ENCODE measurements at regions not wholly inside any gene's neighbourhood (a gene's known extent, or its start where the extent isn't known, plus 50 kb on each side); places are given as distances from the start of the nearest gene placed in this dataset.

DNA sequence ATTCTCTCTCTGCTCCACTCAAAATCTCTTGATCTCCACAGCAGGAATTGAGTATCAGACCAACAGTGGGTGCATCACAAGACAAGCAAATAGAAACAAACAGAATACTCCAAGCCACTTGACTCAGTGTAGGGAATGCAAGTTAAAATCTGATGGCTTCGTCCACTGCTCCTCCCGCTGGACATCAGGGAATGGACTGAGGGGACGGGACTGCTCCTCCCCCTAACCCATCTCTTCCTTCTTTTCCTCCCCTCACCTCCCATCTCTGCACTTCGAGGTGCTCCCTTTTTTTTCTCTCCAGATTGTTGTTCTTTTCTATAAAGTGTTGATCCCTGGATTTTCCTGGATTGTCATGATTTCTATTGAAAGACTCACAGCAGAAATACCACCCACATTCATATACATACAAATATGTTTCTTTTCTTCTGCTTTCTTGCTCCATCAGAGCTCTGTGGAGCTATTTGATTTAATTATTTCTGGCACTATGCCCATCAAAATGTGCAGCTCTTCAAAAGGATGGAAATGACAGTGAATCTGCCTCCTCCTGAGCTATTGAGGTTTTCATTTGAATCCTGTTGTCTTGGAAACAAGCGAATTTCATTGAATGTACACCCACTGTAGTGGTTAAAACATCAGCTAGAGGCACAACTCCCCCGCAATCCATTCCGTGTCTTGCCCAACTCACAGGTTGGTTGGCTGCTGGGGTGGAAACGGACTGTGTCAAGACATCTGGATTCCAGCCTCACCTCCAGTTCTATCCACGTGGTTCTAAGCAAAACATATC lies 199.7 kb downstream of the SPTSSA start:
- no peak overlapping the region for H3K4me3 Mint-ChIP-seq
- ATAC-seq (replicated peaks) (no peak), DNase-seq (no peak)
- H3K4me1 Mint-ChIP-seq (ENCODE audit: low read depth in 2 of 2) = no peaks in the 10 kb centered on the region
- no peak overlapping the region for H3K27ac Mint-ChIP-seq
- no peaks in the 10 kb centered on the region for H3K9me3 Mint-ChIP-seq
- no peaks in the 10 kb centered on the region for H3K36me3 Mint-ChIP-seq (ENCODE audit: insufficient read depth)
- H3K27me3 Mint-ChIP-seq = peaks cover 6 to 18% of the 10 kb centered on the region in 2 donors

GRCh38 chr14:34259996-34260395 lies 202.0 kb downstream of the SPTSSA start:
- DNase-seq (no peak), ATAC-seq (replicated peaks) (no peak)
- Mint-ChIP-seq H3K27ac (no peak overlapping the region), H3K27me3 (peaks cover 6 to 21% of the 10 kb centered on the region in 2 donors), H3K9me3 (no peaks in the 10 kb centered on the region), H3K4me3 (no peak overlapping the region), H3K4me1 (ENCODE audit: low read depth in 2 of 2) (no peaks in the 10 kb centered on the region), H3K36me3 (ENCODE audit: insufficient read depth) (no peaks in the 10 kb centered on the region)

DNA sequence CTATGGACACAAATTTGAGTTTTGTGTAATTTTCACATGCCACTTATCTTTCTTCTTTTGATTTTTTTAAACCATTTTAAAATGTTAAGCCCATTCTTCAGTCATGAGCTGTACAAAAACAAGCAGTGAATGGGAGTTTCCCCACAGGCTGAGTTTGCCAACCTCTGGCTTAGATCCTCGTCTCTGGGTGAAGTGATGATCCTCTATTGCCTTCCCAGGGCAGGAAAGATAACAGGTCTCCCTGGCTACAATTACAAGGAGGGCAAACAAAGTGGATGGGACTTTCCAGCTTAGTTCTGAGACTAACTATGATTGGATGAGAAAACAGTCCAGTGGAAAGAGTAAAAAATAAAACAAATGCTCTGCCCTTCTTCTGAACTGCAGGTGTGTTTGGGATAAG lies 203.7 kb downstream of the SPTSSA start:
- Mint-ChIP-seq H3K4me3 (no peak overlapping the region), H3K27ac (no peak overlapping the region), H3K4me1 (ENCODE audit: low read depth in 2 of 2) (no peaks in the 10 kb centered on the region), H3K36me3 (ENCODE audit: insufficient read depth) (no peaks in the 10 kb centered on the region), H3K27me3 (peaks cover 6 to 24% of the 10 kb centered on the region in 2 donors), H3K9me3 (no peaks in the 10 kb centered on the region)
- ATAC-seq (replicated peaks) (no peak), DNase-seq (no peak)

DNA sequence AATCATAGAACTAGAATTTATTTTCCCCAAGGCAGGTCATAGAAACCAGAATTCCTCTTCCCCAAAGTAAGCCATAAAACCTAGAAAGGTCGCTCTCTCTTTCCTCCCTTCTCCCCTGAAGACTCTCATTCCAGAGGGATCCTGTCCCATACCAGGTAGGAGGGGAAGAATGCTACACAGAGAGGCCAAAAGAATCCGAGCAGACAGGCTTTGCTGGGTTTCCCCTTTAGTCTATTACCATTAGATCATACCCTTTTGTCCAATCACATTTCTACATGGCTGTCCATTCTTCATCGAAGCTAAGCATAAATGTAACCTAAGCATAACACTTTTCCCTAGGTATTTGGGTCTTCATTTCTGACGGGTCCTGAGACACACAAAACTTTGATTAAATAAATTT lies 204.5 kb downstream of the SPTSSA start:
- no peaks in the 10 kb centered on the region for H3K9me3 Mint-ChIP-seq
- H3K27ac Mint-ChIP-seq = no peak overlapping the region
- no peaks in the 10 kb centered on the region for H3K36me3 Mint-ChIP-seq (ENCODE audit: insufficient read depth)
- H3K27me3 Mint-ChIP-seq = peaks cover 6 to 30% of the 10 kb centered on the region in 2 donors
- no peak overlapping the region for H3K4me3 Mint-ChIP-seq
- no peak for DNase-seq
- ATAC-seq (replicated peaks) = no peak
- H3K4me1 Mint-ChIP-seq (ENCODE audit: low read depth in 2 of 2) = no peaks in the 10 kb centered on the region

- no peaks in the 10 kb centered on the region for H3K9me3 Mint-ChIP-seq
- H3K36me3 Mint-ChIP-seq (ENCODE audit: insufficient read depth) = no peaks in the 10 kb centered on the region
- DNase-seq = no peak
- no peaks in the 10 kb centered on the region for H3K4me1 Mint-ChIP-seq (ENCODE audit: low read depth in 2 of 2)
- H3K27ac Mint-ChIP-seq = no peak overlapping the region
- H3K27me3 Mint-ChIP-seq = peaks cover 9 to 34% of the 10 kb centered on the region in 2 donors
- no peak for ATAC-seq (replicated peaks)
- H3K4me3 Mint-ChIP-seq = no peak overlapping the region
These were observed 205.8 kb downstream of the SPTSSA start for GRCh38 chr14:34256223-34256622.

DNA sequence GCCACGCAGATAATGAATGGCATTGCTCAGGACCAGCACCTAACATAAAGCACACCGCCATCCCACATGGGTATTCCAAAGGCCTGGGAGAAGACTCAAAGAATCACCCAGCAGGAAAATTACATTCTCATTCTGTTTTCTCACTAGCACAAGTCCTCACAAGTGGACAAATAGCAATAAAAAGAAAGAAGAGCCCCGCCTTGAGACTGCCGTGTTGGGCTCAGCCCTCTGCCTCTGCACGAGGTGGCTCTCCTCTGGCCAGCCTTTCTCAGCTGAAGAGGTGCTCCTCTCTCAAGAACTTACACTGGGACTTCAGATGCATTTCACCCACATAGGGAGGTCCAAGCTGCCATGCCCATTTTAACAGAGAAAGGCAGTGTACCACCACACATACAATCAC lies 207.5 kb downstream of the SPTSSA start:
- Mint-ChIP-seq H3K36me3 (ENCODE audit: insufficient read depth) (no peaks in the 10 kb centered on the region), H3K4me3 (no peak overlapping the region), H3K27me3 (peaks cover 9 to 41% of the 10 kb centered on the region in 2 donors), H3K9me3 (no peaks in the 10 kb centered on the region), H3K27ac (no peak overlapping the region), H3K4me1 (ENCODE audit: low read depth in 2 of 2) (no peaks in the 10 kb centered on the region)
- DNase-seq (no peak), ATAC-seq (replicated peaks) (no peak)

DNA sequence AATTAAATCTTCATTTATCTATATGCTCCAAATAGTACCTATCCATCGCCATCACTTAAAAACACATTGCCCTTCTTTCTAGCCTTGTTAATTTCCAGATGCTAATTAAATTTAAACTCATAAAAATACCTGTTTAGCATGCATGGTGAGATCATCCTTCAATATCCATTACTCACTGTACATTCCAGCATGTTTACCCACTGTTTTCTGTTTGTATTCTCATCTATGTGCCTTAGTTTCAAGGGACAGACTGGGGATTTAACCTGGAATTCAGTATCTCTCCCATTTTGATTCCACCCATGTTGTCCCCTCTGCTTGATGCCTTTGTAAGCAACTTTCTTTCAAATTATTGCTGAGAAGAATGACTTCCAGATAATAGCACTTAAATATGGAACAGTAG lies 208.0 kb downstream of the SPTSSA start:
- H3K4me1 Mint-ChIP-seq (ENCODE audit: low read depth in 2 of 2) = no peaks in the 10 kb centered on the region
- no peak overlapping the region for H3K27ac Mint-ChIP-seq
- H3K4me3 Mint-ChIP-seq = no peak overlapping the region
- no peaks in the 10 kb centered on the region for H3K9me3 Mint-ChIP-seq
- ATAC-seq (replicated peaks) = no peak
- no peaks in the 10 kb centered on the region for H3K36me3 Mint-ChIP-seq (ENCODE audit: insufficient read depth)
- no peak for DNase-seq
- H3K27me3 Mint-ChIP-seq = peaks cover 8 to 41% of the 10 kb centered on the region in 2 donors

GRCh38 chr14:34252227-34252626 lies 209.8 kb downstream of the SPTSSA start:
- Mint-ChIP-seq H3K4me1 (ENCODE audit: low read depth in 2 of 2) (no peaks in the 10 kb centered on the region), H3K27me3 (peaks cover 8 to 33% of the 10 kb centered on the region in 2 donors), H3K36me3 (ENCODE audit: insufficient read depth) (no peaks in the 10 kb centered on the region), H3K27ac (no peak overlapping the region), H3K4me3 (no peak overlapping the region), H3K9me3 (no peaks in the 10 kb centered on the region)
- ATAC-seq (replicated peaks) (no peak), DNase-seq (no peak)

DNA sequence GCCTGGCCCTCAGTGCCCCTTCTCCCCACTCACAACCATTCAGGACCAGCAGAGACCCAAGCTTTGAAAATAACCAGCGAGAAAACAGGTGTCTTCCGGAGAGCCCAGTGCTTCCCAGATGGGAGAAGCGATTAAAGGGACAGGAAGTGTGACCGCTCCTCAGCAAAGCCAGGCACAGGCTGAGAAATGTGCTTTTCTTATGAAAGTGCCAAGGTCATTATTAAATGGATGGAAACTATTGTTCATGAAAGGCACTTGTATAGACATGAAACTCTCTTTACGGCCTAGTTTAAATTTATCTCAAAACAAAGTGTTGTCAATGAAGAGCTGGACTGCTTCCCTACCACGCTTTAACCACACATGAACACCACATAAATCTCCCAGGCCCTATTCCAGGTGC lies 210.4 kb downstream of the SPTSSA start:
- no peak overlapping the region for H3K4me3 Mint-ChIP-seq
- H3K27ac Mint-ChIP-seq = no peak overlapping the region
- peaks cover 8 to 32% of the 10 kb centered on the region in 2 donors for H3K27me3 Mint-ChIP-seq
- H3K9me3 Mint-ChIP-seq = no peaks in the 10 kb centered on the region
- no peaks in the 10 kb centered on the region for H3K36me3 Mint-ChIP-seq (ENCODE audit: insufficient read depth)
- no peaks in the 10 kb centered on the region for H3K4me1 Mint-ChIP-seq (ENCODE audit: low read depth in 2 of 2)
- DNase-seq = no peak
- ATAC-seq (replicated peaks) = no peak

DNA sequence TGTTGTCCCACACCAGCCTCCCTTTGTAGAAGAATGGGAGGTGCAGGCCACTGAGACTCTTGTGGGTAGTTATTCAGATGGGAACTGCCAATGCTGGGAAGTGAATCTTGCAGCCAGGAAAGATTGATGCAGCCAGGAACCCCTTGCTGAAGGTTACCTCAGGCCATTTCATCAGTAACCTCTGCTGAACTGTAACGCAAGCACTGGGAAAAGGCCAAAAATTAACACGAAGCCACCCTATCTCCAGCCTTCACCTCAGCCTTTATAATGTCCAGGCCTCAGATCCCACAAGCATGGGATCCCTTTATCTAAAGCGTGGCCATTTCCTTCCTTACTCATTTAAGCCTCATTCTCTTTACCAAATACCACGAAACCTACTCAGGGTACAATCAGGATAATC lies 211.1 kb downstream of the SPTSSA start:
- no peak overlapping the region for H3K4me3 Mint-ChIP-seq
- no peaks in the 10 kb centered on the region for H3K36me3 Mint-ChIP-seq (ENCODE audit: insufficient read depth)
- peaks cover 8 to 39% of the 10 kb centered on the region in 2 donors for H3K27me3 Mint-ChIP-seq
- H3K27ac Mint-ChIP-seq = no peak overlapping the region
- no peaks in the 10 kb centered on the region for H3K4me1 Mint-ChIP-seq (ENCODE audit: low read depth in 2 of 2)
- H3K9me3 Mint-ChIP-seq = no peaks in the 10 kb centered on the region
- ATAC-seq (replicated peaks) (no peak), DNase-seq (no peak)

GRCh38 chr14:34247605-34248004 lies 214.4 kb downstream of the SPTSSA start:
- Mint-ChIP-seq H3K27ac (no peak overlapping the region), H3K9me3 (no peaks in the 10 kb centered on the region), H3K4me3 (no peak overlapping the region), H3K36me3 (ENCODE audit: insufficient read depth) (no peaks in the 10 kb centered on the region), H3K4me1 (ENCODE audit: low read depth in 2 of 2) (no peaks in the 10 kb centered on the region), H3K27me3 (peaks cover 8 to 30% of the 10 kb centered on the region in 2 donors)
- ATAC-seq (replicated peaks) (no peak), DNase-seq (no peak)

DNA sequence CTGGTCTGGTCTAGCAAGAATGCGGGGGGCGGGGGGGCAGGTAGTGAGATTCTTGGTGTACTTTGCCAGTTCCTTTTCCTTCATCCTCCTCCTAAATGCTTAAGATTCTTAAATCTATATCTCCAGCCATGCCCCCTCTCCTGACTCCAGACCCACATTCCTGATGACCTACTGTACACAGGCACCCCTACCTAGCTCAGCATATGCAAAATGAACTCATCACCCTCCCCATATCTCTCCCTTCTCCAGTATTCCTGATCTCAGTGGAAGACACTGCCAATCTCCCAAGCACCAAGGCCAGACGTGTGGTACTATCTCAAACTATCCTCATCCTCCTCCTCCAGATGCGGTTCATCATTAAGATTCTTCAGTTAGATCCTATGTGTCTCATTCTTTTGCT lies 215.8 kb downstream of the SPTSSA start:
- DNase-seq = no peak
- ATAC-seq (replicated peaks) = no peak
- no peak overlapping the region for H3K4me3 Mint-ChIP-seq
- H3K27me3 Mint-ChIP-seq = peaks cover 9 to 16% of the 10 kb centered on the region in 2 donors
- no peaks in the 10 kb centered on the region for H3K36me3 Mint-ChIP-seq (ENCODE audit: insufficient read depth)
- H3K27ac Mint-ChIP-seq = no peak overlapping the region
- no peaks in the 10 kb centered on the region for H3K9me3 Mint-ChIP-seq
- H3K4me1 Mint-ChIP-seq (ENCODE audit: low read depth in 2 of 2) = no peaks in the 10 kb centered on the region

DNA sequence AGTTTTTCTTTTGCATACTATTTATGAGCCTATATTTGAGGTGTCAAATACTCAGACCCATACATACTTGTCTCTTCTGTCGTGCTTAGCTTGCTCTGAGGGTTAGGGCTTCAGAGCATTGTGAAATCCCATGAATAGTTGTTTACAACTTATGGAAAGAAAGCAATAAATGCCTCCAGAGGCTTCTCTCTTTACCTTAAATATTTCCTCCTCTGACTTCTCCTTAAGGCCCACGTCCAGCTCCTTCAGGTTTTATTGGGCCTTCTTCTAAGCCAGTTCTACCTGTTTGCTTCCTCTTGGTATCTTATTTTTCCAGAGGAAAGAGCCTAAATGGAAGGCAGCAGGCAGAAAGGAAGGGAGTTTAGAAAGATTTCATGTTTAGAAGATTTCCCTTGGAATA lies 218.6 kb downstream of the SPTSSA start:
- Mint-ChIP-seq H3K36me3 (ENCODE audit: insufficient read depth) (no peaks in the 10 kb centered on the region), H3K9me3 (no peaks in the 10 kb centered on the region), H3K27ac (no peak overlapping the region), H3K4me3 (no peak overlapping the region), H3K27me3 (peaks cover 11 to 15% of the 10 kb centered on the region in 2 donors), H3K4me1 (ENCODE audit: low read depth in 2 of 2) (no peaks in the 10 kb centered on the region)
- ATAC-seq (replicated peaks) = no peak
- DNase-seq = no peak

- no peaks in the 10 kb centered on the region for H3K36me3 Mint-ChIP-seq (ENCODE audit: insufficient read depth)
- no peak overlapping the region for H3K4me3 Mint-ChIP-seq
These were observed 219.0 kb downstream of the SPTSSA start for GRCh38 chr14:34243001-34243400.

More at GRCh38 chr14:34243001-34243400, 219.0 kb downstream of the SPTSSA start:
- peaks cover 15 to 18% of the 10 kb centered on the region in 2 donors for H3K27me3 Mint-ChIP-seq
- H3K27ac Mint-ChIP-seq = no peak overlapping the region
- ATAC-seq (replicated peaks) (no peak), DNase-seq (no peak)
- H3K4me1 Mint-ChIP-seq (ENCODE audit: low read depth in 2 of 2) = no peaks in the 10 kb centered on the region
- no peaks in the 10 kb centered on the region for H3K9me3 Mint-ChIP-seq

All from effector memory CD8-positive, alpha-beta T cell (primary cell).